IPS-NIHi7 (cell line): ENCODE measurements at regions not wholly inside any gene's neighbourhood (a gene's known extent, or its start where the extent isn't known, plus 50 kb on each side); places are given as distances from the start of the nearest gene placed in this dataset.
A peak's percentile ranks its signal among the peaks of the same experiment; 100 is the strongest.
"Not testable (repeated sequence)": the region's sequence is repeated elsewhere in the genome, so short reads cannot be mapped to it uniquely, and the experiment has no call there.

Source experiments
- DNase-seq: peaks from one replicate; pipeline ENCODE4 v3.0.0; 2012; ENCODE audit warnings: mixed read lengths; ENCODE audit errors: extremely low spot score

GRCh38 chr6:68158256-68158655, 476.8 kb upstream of the ADGRB3 start:
- no peak for DNase-seq

- DNase-seq, result peak; percentile 8
Observed at GRCh38 chr6:68144667-68145066, 490.4 kb upstream of the ADGRB3 start.

GRCh38 chr6:68141190-68141589, 493.9 kb upstream of the ADGRB3 start:
- DNase-seq, result no peak

- peak; percentile 49 for DNase-seq
Observed at GRCh38 chr6:68139130-68139529, 496.0 kb upstream of the ADGRB3 start.

GRCh38 chr6:68134796-68135195, 500.3 kb upstream of the ADGRB3 start:
- no peak for DNase-seq

GRCh38 chr6:68128211-68128610, 506.9 kb upstream of the ADGRB3 start:
- DNase-seq, result no peak

GRCh38 chr6:68127074-68127473, 508.0 kb upstream of the ADGRB3 start:
- no peak for DNase-seq

GRCh38 chr6:68126089-68126749, 508.9 kb upstream of the ADGRB3 start:
- no peak for DNase-seq

- not testable (repeated sequence) for DNase-seq
Observed at GRCh38 chr6:68122975-68123374, 512.1 kb upstream of the ADGRB3 start.

GRCh38 chr6:68122032-68122431, 513.0 kb upstream of the ADGRB3 start:
- no peak for DNase-seq

GRCh38 chr6:68120954-68121353, 514.1 kb upstream of the ADGRB3 start:
- not testable (repeated sequence) for DNase-seq

GRCh38 chr6:68114463-68115047, 520.5 kb upstream of the ADGRB3 start:
- no peak for DNase-seq

- no peak for DNase-seq
Observed at GRCh38 chr6:68108233-68108835, 526.7 kb upstream of the ADGRB3 start.

GRCh38 chr6:68094070-68094469, 541.0 kb upstream of the ADGRB3 start:
- no peak for DNase-seq

- DNase-seq, result no peak
Observed at GRCh38 chr6:68087399-68088133, 547.5 kb upstream of the ADGRB3 start.

- DNase-seq, result no peak
Observed at GRCh38 chr6:68086199-68086598, 548.9 kb upstream of the ADGRB3 start.

- not testable (repeated sequence) for DNase-seq
Observed at GRCh38 chr6:68085599-68085998, 549.5 kb upstream of the ADGRB3 start.

- DNase-seq, result no peak
Observed at GRCh38 chr6:68082086-68082485, 553.0 kb upstream of the ADGRB3 start.

- DNase-seq, result no peak
Observed at GRCh38 chr6:68080074-68080473, 555.0 kb upstream of the ADGRB3 start.

- DNase-seq, result no peak
Observed at GRCh38 chr6:68077661-68078060, 557.4 kb upstream of the ADGRB3 start.

GRCh38 chr6:68071740-68072139, 563.3 kb upstream of the ADGRB3 start:
- no peak for DNase-seq

- DNase-seq, result no peak
Observed at GRCh38 chr6:68069921-68070710, 565.0 kb upstream of the ADGRB3 start.
